Stomach (tissue), 8 donors: ENCODE measurements at regions not wholly inside any gene's neighbourhood (a gene's known extent, or its start where the extent isn't known, plus 50 kb on each side); places are given as distances from the start of the nearest gene placed in this dataset.

Experiments used
- DNase-seq, 2 donors: peaks; one replicate each; pipeline versions ENCODE4 v3.0.0 to v3.0.0-alpha.2; 2013 to 2019
- H3K27ac ChIP-seq, 5 donors: fragments of 200-600 bp in 4 of 5; sonication (generic) in 4 of 5; one replicate each; pipeline ENCODE4 v1.5.1; 2013 to 2019; ENCODE audit warnings: mild to moderate bottlenecking in 1 of 5, moderate library complexity in 1 of 5
- H3K27me3 ChIP-seq, 3 donors: fragments of 200-600 bp; sonication (generic); one replicate each; pipeline ENCODE4 v1.5.1; 2017 to 2019; ENCODE audit warnings: mixed run types in 1 of 3
- H3K36me3 ChIP-seq, 4 donors: fragments of 200-600 bp; sonication (generic); 1 replicate in 3 of 4; 2 replicates in 1 of 4; pipeline ENCODE4 v1.5.1; 2016 to 2019
- H3K4me1 ChIP-seq, 4 donors: fragments of 200-600 bp; sonication (generic); one replicate each; pipeline ENCODE4 v1.5.1; 2016 to 2019
- H3K4me3 ChIP-seq, 4 donors: fragments of 200-600 bp; sonication (generic) in 3 of 4; one replicate each; pipeline ENCODE4 v1.5.1; 2016 to 2019; ENCODE audit warnings: mild to moderate bottlenecking in 1 of 4
- H3K9me3 ChIP-seq, 4 donors: fragments of 200-600 bp; sonication (generic); one replicate each; pipeline ENCODE4 v1.5.1; 2016 to 2019
- CTCF ChIP-seq, 7 experiments: fragments of 450-650 bp in 4 of 7; fragments of 200-600 bp in 3 of 7; sonication (generic) in 3 of 7; IDR thresholded peaks; one replicate each; pipeline ENCODE4 v1.5.1; 2016 to 2019; ENCODE audit warnings: antibody characterized with exemption in 7 of 7, control low read depth in 2 of 7, mild to moderate bottlenecking in 1 of 7
- EP300 ChIP-seq: sonication (generic); formaldehyde crosslinking; IDR thresholded peaks from one replicate; pipeline ENCODE4 v1.6.1; 2017; ENCODE audit warnings: antibody characterized with exemption
- POLR2A ChIP-seq, 4 donors: fragments of 450-650 bp; IDR thresholded peaks; one replicate each; pipeline ENCODE4 v1.6.1; 2016; ENCODE audit warnings: antibody characterized with exemption in 4 of 4, control low read depth in 2 of 4, mild to moderate bottlenecking in 1 of 4, moderate library complexity in 1 of 4
- POLR2AphosphoS5 ChIP-seq, 3 donors: sonication (generic); formaldehyde crosslinking; IDR thresholded peaks; one replicate each; pipeline ENCODE4 v1.6.1; 2016; ENCODE audit warnings: antibody characterized with exemption in 3 of 3
- WGBS, 5 donors: extraction: QIAGEN DNeasy Blood & Tissue Kit in 3 of 5; methylation state at CpG; one replicate each; pipeline versions ENCODE4 v1.1.5 to v1.1.7; 2013 to 2018; 5-methylcytosine and 5-hydroxymethylcytosine counted together
- intact Hi-C: fragments of 100-400 bp; cut with DNase I; formaldehyde crosslinking; loops from one replicate; pipeline ENCODE4 v1.15.1; 2023; ENCODE audit warnings: low total_unique reads
- donor health status: healthy with polysubstance abuse.
- donor health status: Bipolar disorder and iron deficiency.
- donor health status: healthy.

DNA sequence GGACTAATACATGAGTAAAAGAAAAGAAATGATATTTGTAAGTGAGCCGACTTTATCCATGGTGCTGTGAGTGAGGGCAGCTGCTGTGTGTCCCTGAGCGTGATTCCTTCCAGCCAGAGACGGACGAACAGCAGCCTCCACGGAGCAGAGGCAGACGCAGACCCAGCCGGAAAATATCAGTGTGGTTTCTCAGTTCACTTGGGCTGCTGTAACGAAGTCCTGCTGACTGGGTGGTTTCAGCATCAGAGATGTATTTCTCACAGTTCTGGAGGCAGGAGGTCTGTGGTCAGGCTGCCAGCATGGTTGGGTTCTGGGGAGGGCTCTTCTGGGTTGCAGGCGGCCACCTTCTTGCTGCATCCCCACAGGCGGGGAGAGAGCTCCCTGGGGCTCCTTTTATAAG is 375.6 kb downstream of the GLRX3 start:
- DNase-seq: peak in 1 of 2 donors; percentile 50
- TF ChIP-seq POLR2AphosphoS5 (IDR thresholded peaks at IDR 0.05) (no peak), EP300 (no peak), CTCF (IDR thresholded peaks at IDR 0.05) (no peak), POLR2A (IDR thresholded peaks at IDR 0.05) (no peak)
- Histone ChIP-seq H3K27me3 (peaks cover 0 to 55% (median 0%) of the 10 kb centered on the region in 3 donors), H3K9me3 (peaks cover 0 to 16% (median 2%) of the 10 kb centered on the region in 4 donors), H3K27ac (no peak overlapping the region), H3K4me3 (no peak overlapping the region), H3K36me3 (no peaks in the 10 kb centered on the region), H3K4me1 (no peaks in the 10 kb centered on the region)
- intact Hi-C loops: no loop called here
- 51 to 78% (median 68%) methylated on average over 8 to 10 of the region's 10 CpGs for WGBS, 5 donors

DNA sequence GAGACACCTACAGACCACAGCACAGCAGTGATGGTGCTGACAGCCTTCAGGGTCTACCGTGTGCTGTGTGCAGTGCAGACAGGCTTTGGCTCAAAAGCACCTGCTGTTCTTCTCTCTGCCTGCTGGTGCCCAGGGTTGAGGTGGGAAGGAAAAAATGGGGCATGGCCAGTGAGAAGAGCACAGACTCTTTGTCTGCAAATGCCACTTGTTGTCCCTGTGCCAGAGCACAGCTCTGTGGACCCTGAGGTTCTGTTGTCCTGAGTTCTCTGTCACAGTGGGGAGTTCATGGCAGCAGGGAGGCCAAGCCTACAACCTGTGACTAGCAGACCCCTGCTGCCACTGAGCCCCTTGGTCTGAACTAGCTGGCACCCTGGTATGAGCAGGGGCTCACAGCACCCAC is 376.7 kb downstream of the GLRX3 start:
- H3K9me3 ChIP-seq: peaks cover 0 to 11% (median 2%) of the 10 kb centered on the region in 4 donors
- 58 to 86% (median 78%) methylated on average over 1 of the region's 1 CpG for WGBS, 5 donors
- H3K4me3 ChIP-seq: no peak overlapping the region
- peaks cover 0 to 55% (median 0%) of the 10 kb centered on the region in 3 donors for H3K27me3 ChIP-seq
- H3K36me3 ChIP-seq: no peaks in the 10 kb centered on the region
- H3K4me1 ChIP-seq: no peaks in the 10 kb centered on the region
- TF ChIP-seq POLR2A (IDR thresholded peaks at IDR 0.05): no peak
- TF ChIP-seq EP300: no peak
- no peak for TF ChIP-seq CTCF (IDR thresholded peaks at IDR 0.05)
- TF ChIP-seq POLR2AphosphoS5 (IDR thresholded peaks at IDR 0.05): no peak
- H3K27ac ChIP-seq: no peak overlapping the region
- no peak for DNase-seq
- intact Hi-C loops: no loop called here

- H3K27me3 ChIP-seq: peaks cover 0 to 49% (median 0%) of the 10 kb centered on the region in 3 donors
- WGBS, 5 donors: 71 to 80% (median 73%) methylated on average over 12 to 13 of the region's 13 CpGs
- H3K36me3 ChIP-seq: no peaks in the 10 kb centered on the region
- no peak overlapping the region for H3K4me3 ChIP-seq
- no peaks in the 10 kb centered on the region for H3K4me1 ChIP-seq
- intact Hi-C loops: no loop called here
- TF ChIP-seq CTCF (IDR thresholded peaks at IDR 0.05): no peak
- no peak for TF ChIP-seq POLR2AphosphoS5 (IDR thresholded peaks at IDR 0.05)
- TF ChIP-seq POLR2A (IDR thresholded peaks at IDR 0.05): no peak
- TF ChIP-seq EP300: no peak
- H3K9me3 ChIP-seq: peaks cover 0 to 14% (median 2%) of the 10 kb centered on the region in 4 donors
- no peak overlapping the region for H3K27ac ChIP-seq
- no peak for DNase-seq
Measured at GRCh38 chr10:130513686-130514476, 377.7 kb downstream of the GLRX3 start.

DNA sequence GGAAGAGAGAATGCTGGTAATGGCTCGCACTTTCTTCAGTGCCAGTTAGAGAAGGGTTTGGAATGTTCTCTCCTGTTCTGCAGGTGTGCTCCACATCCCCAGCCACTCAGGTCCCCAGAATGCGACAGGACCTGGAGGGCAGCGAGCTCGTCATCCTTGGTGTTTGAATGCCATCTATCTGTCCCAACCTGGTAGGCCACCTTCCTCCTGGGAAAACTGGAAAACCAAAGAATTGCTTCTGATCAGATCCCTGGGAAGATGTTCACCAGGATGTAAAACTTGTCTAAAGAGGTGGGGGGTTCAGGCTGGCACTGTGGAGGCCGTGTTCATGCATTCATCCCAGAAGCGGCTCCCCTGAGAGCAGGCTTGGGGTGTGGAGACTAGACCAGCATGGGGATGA is 379.5 kb downstream of the GLRX3 start:
- intact Hi-C loops: no loop called here
- DNase-seq: no peak
- Histone ChIP-seq H3K9me3 (peaks cover 0 to 14% (median 6%) of the 10 kb centered on the region in 4 donors), H3K27me3 (peaks cover 0 to 32% (median 0%) of the 10 kb centered on the region in 3 donors), H3K4me1 (no peaks in the 10 kb centered on the region), H3K27ac (no peak overlapping the region), H3K4me3 (no peak overlapping the region), H3K36me3 (no peaks in the 10 kb centered on the region)
- 80 to 93% (median 87%) methylated on average over 6 of the region's 6 CpGs for WGBS, 5 donors
- no peak for TF ChIP-seq EP300
